H1 (cell line): ENCODE measurements at regions not wholly inside any gene's neighbourhood (a gene's known extent, or its start where the extent isn't known, plus 50 kb on each side); places are given as distances from the start of the nearest gene placed in this dataset.

Experiments used
- CTCF ChIA-PET: fragments of 300-600 bp; sonication (Branson Sonifier 250); formaldehyde crosslinking; loops from one replicate; lab custom pipeline; 2021; ENCODE audit not compliant: partially characterized antibody; lab: Charles Lee
- POLR2A ChIA-PET: fragments of 300-600 bp; sonication (Branson Sonifier 250); formaldehyde crosslinking; loops from one replicate; lab custom pipeline; 2021; ENCODE audit warnings: inconsistent platforms; ENCODE audit not compliant: partially characterized antibody; lab: Charles Lee
- DNase-seq, 2 experiments: peaks; one replicate each; pipeline versions ENCODE4 v3.0.0 to v3.0.0-alpha.2; 2010 to 2022; ENCODE audit warnings: low spot score in 2 of 2, low read depth in 1 of 2, mixed read lengths in 1 of 2
- FAIRE-seq: peaks from 2 replicates; lab custom pipeline; 2011; peaks lifted over from hg19 to GRCh38; lab: Jason Lieb, UNC
- H2AFZ ChIP-seq: 2 replicates; pipeline ENCODE4 v1.8.1; 2012; ENCODE audit warnings: low read length, inconsistent platforms
- H2AK5ac ChIP-seq: 2 replicates; pipeline ENCODE4 v1.6.1; 2013; ENCODE audit warnings: low read depth, low read length
- H2BK120ac ChIP-seq: replicated peaks from 2 replicates; pipeline ENCODE3; 2013; ENCODE audit warnings: low read depth, low read length, inconsistent platforms
- H2BK12ac ChIP-seq: 2 replicates; pipeline ENCODE4 v1.6.1; 2013; ENCODE audit warnings: low read depth, low read length
- H2BK15ac ChIP-seq: 2 replicates; pipeline ENCODE4 v1.6.1; 2013; ENCODE audit warnings: low read length
- H2BK20ac ChIP-seq: 2 replicates; pipeline ENCODE4 v1.6.1; 2013; ENCODE audit warnings: low read length
- H2BK5ac ChIP-seq: 2 replicates; pipeline ENCODE4 v1.6.1; 2013; ENCODE audit warnings: low read depth, low read length
- H3K14ac ChIP-seq: 2 replicates; pipeline ENCODE4 v1.6.1; 2013; ENCODE audit warnings: inconsistent platforms; ENCODE audit not compliant: insufficient read length
- H3K18ac ChIP-seq: 2 replicates; pipeline ENCODE4 v1.6.1; 2013; ENCODE audit warnings: low read length; ENCODE audit errors: extremely low read depth
- H3K23ac ChIP-seq: 2 replicates; pipeline ENCODE4 v1.6.1; 2013; ENCODE audit warnings: inconsistent platforms; ENCODE audit not compliant: insufficient read length
- H3K23me2 ChIP-seq: 2 replicates; pipeline ENCODE4 v1.6.1; 2013; ENCODE audit warnings: low read depth, low read length
- H3K27ac ChIP-seq: 2 replicates; pipeline ENCODE4 v1.6.1; 2011; ENCODE audit warnings: low read depth, low read length, inconsistent platforms
- H3K27me3 ChIP-seq, 4 experiments: replicated peaks in 1 of 4; 1 replicate in 1 of 4; 2 replicates in 3 of 4; pipeline versions ENCODE4 v1.6.1 to v1.8.1; 2011 to 2013; ENCODE audit warnings: low read length in 3 of 4, mild to moderate bottlenecking in 3 of 4, inconsistent platforms in 2 of 4, mixed read lengths in 2 of 4, moderate library complexity in 1 of 4; ENCODE audit not compliant: control insufficient read depth in 3 of 4, insufficient read depth in 3 of 4; ENCODE audit errors: extremely low read depth in 1 of 4
- H3K36me3 ChIP-seq, 4 experiments: 2 replicates each; pipeline versions ENCODE4 v1.6.1 to v1.8.1; 2011 to 2013; ENCODE audit warnings: mild to moderate bottlenecking in 4 of 4, low read length in 3 of 4, moderate library complexity in 2 of 4, control low read depth in 1 of 4, inconsistent platforms in 1 of 4; ENCODE audit not compliant: insufficient read depth in 4 of 4, control insufficient read depth in 2 of 4
- H3K4ac ChIP-seq: replicated peaks from 2 replicates; pipeline ENCODE3; 2013; ENCODE audit warnings: low read length, low read depth, mixed read lengths, inconsistent platforms; ENCODE audit not compliant: insufficient read length
- H3K4me1 ChIP-seq, 4 experiments: replicated peaks in 1 of 4; 1 replicate in 1 of 4; 2 replicates in 3 of 4; pipeline versions ENCODE4 v1.6.1 to v1.8.1; 2011 to 2013; ENCODE audit warnings: low read length in 3 of 4, inconsistent platforms in 2 of 4, mixed read lengths in 1 of 4; ENCODE audit not compliant: insufficient read depth in 4 of 4, control insufficient read depth in 3 of 4
- H3K4me2 ChIP-seq, 2 experiments: 2 replicates each; pipeline versions ENCODE4 v1.6.1 to v1.8.1; 2011 to 2013; ENCODE audit warnings: low read depth in 2 of 2, low read length in 2 of 2, control low read depth in 1 of 2, inconsistent platforms in 1 of 2, mild to moderate bottlenecking in 1 of 2; ENCODE audit not compliant: insufficient read depth in 1 of 2
- H3K4me3 ChIP-seq, 4 experiments: fragments of 200-600, 300-600 bp in 1 of 4; sonication (generic), shearing (Covaris generic), sonication (Bioruptor Twin) in 1 of 4; 2 replicates each; pipeline versions ENCODE4 v1.5.1 to v1.8.1; 2011 to 2016; ENCODE audit warnings: low read length in 4 of 4, low read depth in 3 of 4, control low read depth in 2 of 4, inconsistent platforms in 2 of 4, mild to moderate bottlenecking in 2 of 4, mixed read lengths in 1 of 4, moderate library complexity in 1 of 4; ENCODE audit not compliant: insufficient read depth in 2 of 4; ENCODE audit errors: extremely low read depth in 1 of 4
- H3K56ac ChIP-seq: replicated peaks from 2 replicates; pipeline ENCODE3; 2013; ENCODE audit warnings: low read depth, mild to moderate bottlenecking, mixed read lengths, low read length, inconsistent platforms; ENCODE audit not compliant: insufficient read length
- H3K79me1 ChIP-seq: 2 replicates; pipeline ENCODE4 v1.6.1; 2013; ENCODE audit warnings: low read depth, low read length, control low read depth
- H3K79me2 ChIP-seq, 2 experiments: 2 replicates each; pipeline versions ENCODE4 v1.6.1 to v1.8.1; 2012 to 2013; ENCODE audit warnings: low read length in 2 of 2, mild to moderate bottlenecking in 2 of 2, inconsistent platforms in 1 of 2; ENCODE audit not compliant: insufficient read depth in 2 of 2, control insufficient read depth in 1 of 2
- H3K9ac ChIP-seq, 4 experiments: replicated peaks in 1 of 4; 1 replicate in 1 of 4; 2 replicates in 3 of 4; pipeline versions ENCODE4 v1.6.1 to v1.8.1; 2011 to 2013; ENCODE audit warnings: low read depth in 3 of 4, low read length in 3 of 4, control low read depth in 2 of 4, mild to moderate bottlenecking in 2 of 4, moderate library complexity in 2 of 4, inconsistent platforms in 1 of 4; ENCODE audit errors: extremely low read depth in 1 of 4
- H3K9me3 ChIP-seq, 2 experiments: 2 replicates each; pipeline versions ENCODE4 v1.6.1 to v1.8.1; 2012 to 2013; ENCODE audit warnings: mild to moderate bottlenecking in 2 of 2, moderate library complexity in 2 of 2, control low read depth in 1 of 2, inconsistent platforms in 1 of 2, low read depth in 1 of 2, low read length in 1 of 2, mixed read lengths in 1 of 2; ENCODE audit not compliant: insufficient read depth in 2 of 2
- H4K20me1 ChIP-seq, 2 experiments: replicated peaks in 1 of 2; 2 replicates each; pipeline versions ENCODE3 to v1.8.1; 2011 to 2013; ENCODE audit warnings: inconsistent platforms in 2 of 2, low read length in 2 of 2, mild to moderate bottlenecking in 1 of 2; ENCODE audit not compliant: insufficient read depth in 2 of 2, control insufficient read depth in 1 of 2
- H4K5ac ChIP-seq: 2 replicates; pipeline ENCODE4 v1.6.1; 2013; ENCODE audit warnings: low read length, low read depth, mixed read lengths, inconsistent platforms; ENCODE audit not compliant: insufficient read length
- H4K8ac ChIP-seq: 2 replicates; pipeline ENCODE4 v1.8.0; 2013; ENCODE audit warnings: mild to moderate bottlenecking, moderate library complexity, low read length, inconsistent platforms; ENCODE audit not compliant: insufficient read depth; ENCODE audit errors: extremely low read depth
- H4K91ac ChIP-seq: replicated peaks from 2 replicates; pipeline ENCODE3; 2013; ENCODE audit warnings: low read length, mixed read lengths, inconsistent platforms; ENCODE audit not compliant: insufficient read length
- RAD21 ChIP-seq, 2 experiments: IDR thresholded peaks in 1 of 2; conservative IDR thresholded peaks in 1 of 2; 2 replicates each; pipeline ENCODE4 v1.6.1; 2011; ENCODE audit warnings: low read depth in 2 of 2, low read length in 2 of 2, improper control_type of control experiment in 1 of 2, inconsistent platforms in 1 of 2, mild to moderate bottlenecking in 1 of 2, moderate library complexity in 1 of 2
- WGBS, 2 experiments: shearing (Covaris generic) in 1 of 2; methylation state at CpG; one replicate each; pipeline versions ENCODE4 v1.1.6 to v1.1.7; 2013 to 2015; ENCODE audit warnings: low lambda C conversion rate in 2 of 2, mixed read lengths in 2 of 2, inconsistent platforms in 1 of 2, low coverage in 1 of 2, missing lambda C conversion rate in 1 of 2; ENCODE audit not compliant: insufficient replicate concordance in 2 of 2, insufficient coverage in 1 of 2, insufficient read length in 1 of 2; ENCODE audit errors: extremely low coverage in 1 of 2, missing lambda C conversion rate in 1 of 2; 5-methylcytosine and 5-hydroxymethylcytosine counted together
- TF ChIP-seq, protein P1 (sequence below): IDR thresholded peaks from 2 replicates; pipeline ENCODE4 v1.6.1; 2012; ENCODE audit warnings: inconsistent platforms
- TF ChIP-seq, protein P2 (sequence below), 3 experiments: IDR thresholded peaks; 1 replicate in 2 of 3; 2 replicates in 1 of 3; pipeline versions ENCODE4 v1.5.1 to v1.6.1; 2011; ENCODE audit warnings: low read length in 3 of 3, mild to moderate bottlenecking in 3 of 3, inconsistent platforms in 2 of 3, low read depth in 1 of 3, moderate library complexity in 1 of 3; ENCODE audit not compliant: insufficient read depth in 1 of 3; ENCODE audit errors: control extremely low read depth in 1 of 3

DNA sequence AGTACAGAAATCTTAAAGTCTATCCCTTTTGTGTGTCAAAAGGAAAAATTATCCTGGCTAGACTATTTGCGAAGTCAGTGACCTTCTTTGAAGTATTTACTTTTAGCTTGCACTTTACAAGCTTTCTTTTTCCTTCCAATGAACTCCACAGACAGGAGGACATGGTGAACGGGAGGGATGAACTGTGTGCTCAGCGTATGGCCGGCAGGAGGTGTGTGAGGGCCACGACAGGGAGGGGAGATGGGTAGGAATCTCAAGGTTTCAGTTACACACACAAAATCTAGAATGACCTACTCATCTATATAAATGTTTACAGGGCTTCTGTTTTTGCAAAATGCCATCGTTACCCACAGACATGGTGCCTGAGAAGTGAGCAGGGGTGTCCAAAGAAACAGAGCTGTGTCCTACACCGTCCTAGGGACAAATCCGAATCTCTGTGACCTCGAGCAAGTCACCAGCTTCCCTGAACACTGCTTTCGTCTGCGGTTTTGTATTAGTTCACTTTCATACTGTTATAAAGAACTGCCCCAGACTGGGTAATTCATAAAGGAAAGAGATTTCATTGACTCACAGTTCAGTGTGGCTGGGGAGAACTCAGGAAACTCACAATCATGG lies 537.2 kb downstream of the LIG4 start:
- FAIRE-seq (no peak), DNase-seq (no peak)
- H3K18ac ChIP-seq: no peak overlapping the region
- H4K5ac ChIP-seq: no peak overlapping the region
- no peak overlapping the region for H3K23ac ChIP-seq
- no peak overlapping the region for H3K27ac ChIP-seq
- no peak overlapping the region for H4K91ac ChIP-seq
- no peak overlapping the region for H3K4me2 ChIP-seq
- H3K23me2 ChIP-seq: peaks cover 6% of the 10 kb centered on the region; the same call in 1 of the 2 replicates
- no peaks in the 10 kb centered on the region for H3K36me3 ChIP-seq
- no peak overlapping the region for H3K4me3 ChIP-seq
- no peak overlapping the region for H3K56ac ChIP-seq
- no peaks in the 10 kb centered on the region; a peak in 1 of 7 replicates for H3K4me1 ChIP-seq
- H4K8ac ChIP-seq: no peak overlapping the region
- ChIA-PET POLR2A (no interaction called here), CTCF (interaction anchor here (1.0 to 1.4 kb wide), 4 partner anchors 9 to 41 kb away, joined by 3 read pairs; no protein-coding TSS in a partner anchor)
- H2BK120ac ChIP-seq: no peak overlapping the region
- no peak overlapping the region for H2AK5ac ChIP-seq
- H3K4ac ChIP-seq: no peak overlapping the region
- no peak overlapping the region for H2AFZ ChIP-seq
- H2BK15ac ChIP-seq: no peak overlapping the region
- TF ChIP-seq, protein P1, sequence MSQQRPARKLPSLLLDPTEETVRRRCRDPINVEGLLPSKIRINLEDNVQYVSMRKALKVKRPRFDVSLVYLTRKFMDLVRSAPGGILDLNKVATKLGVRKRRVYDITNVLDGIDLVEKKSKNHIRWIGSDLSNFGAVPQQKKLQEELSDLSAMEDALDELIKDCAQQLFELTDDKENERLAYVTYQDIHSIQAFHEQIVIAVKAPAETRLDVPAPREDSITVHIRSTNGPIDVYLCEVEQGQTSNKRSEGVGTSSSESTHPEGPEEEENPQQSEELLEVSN: no peak
- TF ChIP-seq, protein P2, sequence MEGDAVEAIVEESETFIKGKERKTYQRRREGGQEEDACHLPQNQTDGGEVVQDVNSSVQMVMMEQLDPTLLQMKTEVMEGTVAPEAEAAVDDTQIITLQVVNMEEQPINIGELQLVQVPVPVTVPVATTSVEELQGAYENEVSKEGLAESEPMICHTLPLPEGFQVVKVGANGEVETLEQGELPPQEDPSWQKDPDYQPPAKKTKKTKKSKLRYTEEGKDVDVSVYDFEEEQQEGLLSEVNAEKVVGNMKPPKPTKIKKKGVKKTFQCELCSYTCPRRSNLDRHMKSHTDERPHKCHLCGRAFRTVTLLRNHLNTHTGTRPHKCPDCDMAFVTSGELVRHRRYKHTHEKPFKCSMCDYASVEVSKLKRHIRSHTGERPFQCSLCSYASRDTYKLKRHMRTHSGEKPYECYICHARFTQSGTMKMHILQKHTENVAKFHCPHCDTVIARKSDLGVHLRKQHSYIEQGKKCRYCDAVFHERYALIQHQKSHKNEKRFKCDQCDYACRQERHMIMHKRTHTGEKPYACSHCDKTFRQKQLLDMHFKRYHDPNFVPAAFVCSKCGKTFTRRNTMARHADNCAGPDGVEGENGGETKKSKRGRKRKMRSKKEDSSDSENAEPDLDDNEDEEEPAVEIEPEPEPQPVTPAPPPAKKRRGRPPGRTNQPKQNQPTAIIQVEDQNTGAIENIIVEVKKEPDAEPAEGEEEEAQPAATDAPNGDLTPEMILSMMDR (IDR thresholded peaks at IDR 0.05; ENCODE audit: control extremely low read depth in 1 of 3, insufficient read depth in 1 of 3, low read depth in 1 of 3, low read length in 3 of 3): peak; percentile 27 to 51 (median 31)
- peak; percentile 51 to 55 for TF ChIP-seq RAD21 (IDR thresholded peaks at IDR 0.05 in 1 of 2, conservative IDR thresholded peaks at IDR 0.05 in 1 of 2; ENCODE audit: low read depth in 2 of 2, low read length in 2 of 2)
- H3K79me2 ChIP-seq: no peaks in the 10 kb centered on the region
- no peak overlapping the region for H2BK5ac ChIP-seq
- no peaks in the 10 kb centered on the region for H3K27me3 ChIP-seq
- H2BK12ac ChIP-seq: no peak overlapping the region
- peaks cover 0 to 6% of the 10 kb centered on the region in 2 experiments for H4K20me1 ChIP-seq
- no peaks in the 10 kb centered on the region for H3K9me3 ChIP-seq
- no peak overlapping the region for H3K14ac ChIP-seq
- WGBS, 2 experiments: 88% methylated on average over 11 of the region's 11 CpGs; no CpG with 5 or more reads in 1 of the 2 experiments
- no peak overlapping the region for H3K9ac ChIP-seq
- H3K79me1 ChIP-seq: no peaks in the 10 kb centered on the region
- no peak overlapping the region for H2BK20ac ChIP-seq
